ENCODE measurements at regions not wholly inside any gene's neighbourhood (a gene's known extent, or its start where the extent isn't known, plus 50 kb on each side); places are given as distances from the start of the nearest gene placed in this dataset.

GRCh38 chr15:59953392-59953883, 50.7 kb upstream of the FOXB1 start:
- no peak overlapping the region for H3K27ac ChIP-seq (ENCODE audit: low read depth, low read length)
- H3K27me3 ChIP-seq (ENCODE audit: control insufficient read depth, low read length): 0 out of 2 replicates have a peak, but pooled peaks cover 2% of the 10 kb centered on the region
- H3K79me2 ChIP-seq (ENCODE audit: control insufficient read depth, low read length): no peaks in the 10 kb centered on the region
- H3K36me3 ChIP-seq (ENCODE audit: control insufficient read depth, low read length): no peaks in the 10 kb centered on the region
- no peaks in the 10 kb centered on the region for H3K9me3 ChIP-seq (ENCODE audit: control insufficient read depth, insufficient read depth, low read length)
- H3K4me3 ChIP-seq (ENCODE audit: low read length): no peak overlapping the region
- H4K20me1 ChIP-seq (ENCODE audit: control insufficient read depth, insufficient read depth, low read depth, low read length): no peaks in the 10 kb centered on the region
- no peak for TF ChIP-seq EZH2phosphoT487 (IDR thresholded peaks at IDR 0.05; ENCODE audit: borderline replicate concordance, low read length)
- TF ChIP-seq CTCF (IDR thresholded peaks at IDR 0.05; ENCODE audit: low read depth, low read length, poor library complexity, severe bottlenecking): no peak
- H3K9me2 ChIP-seq (replicated peaks; ENCODE audit: control insufficient read depth, low read length): no peaks in the 10 kb centered on the region
- H3F3A ChIP-seq (ENCODE audit: control insufficient read depth, insufficient read depth): no peaks in the 10 kb centered on the region
- no peak overlapping the region for H3K4me2 ChIP-seq (ENCODE audit: low read length)
- H3K4me1 ChIP-seq (ENCODE audit: control insufficient read depth, low read length): no peaks in the 10 kb centered on the region

- Histone ChIP-seq H3K4me2 (ENCODE audit: low read length) (no peak overlapping the region), H3K79me2 (ENCODE audit: control insufficient read depth, low read length) (no peaks in the 10 kb centered on the region)
These were observed 51.2 kb upstream of the FOXB1 start for GRCh38 chr15:59952960-59953359.

GRCh38 chr15:59950603-59951388, 53.3 kb upstream of the FOXB1 start:
- Histone ChIP-seq H3K4me3 (ENCODE audit: low read length) (no peak overlapping the region), H4K20me1 (ENCODE audit: control insufficient read depth, insufficient read depth, low read depth, low read length) (no peaks in the 10 kb centered on the region)
- TF ChIP-seq EZH2phosphoT487 (IDR thresholded peaks at IDR 0.05; ENCODE audit: borderline replicate concordance, low read length): no peak
- no peak for TF ChIP-seq CTCF (IDR thresholded peaks at IDR 0.05; ENCODE audit: low read depth, low read length, poor library complexity, severe bottlenecking)

More at GRCh38 chr15:59952960-59953359, 51.2 kb upstream of the FOXB1 start:
- no peak for TF ChIP-seq EZH2phosphoT487 (IDR thresholded peaks at IDR 0.05; ENCODE audit: borderline replicate concordance, low read length)
- no peak for TF ChIP-seq CTCF (IDR thresholded peaks at IDR 0.05; ENCODE audit: low read depth, low read length, poor library complexity, severe bottlenecking)
- no peaks in the 10 kb centered on the region for H3K36me3 ChIP-seq (ENCODE audit: control insufficient read depth, low read length)
- H3F3A ChIP-seq (ENCODE audit: control insufficient read depth, insufficient read depth): no peaks in the 10 kb centered on the region
- 0 out of 2 replicates have a peak, but pooled peaks cover 2% of the 10 kb centered on the region for H3K27me3 ChIP-seq (ENCODE audit: control insufficient read depth, low read length)
- H3K27ac ChIP-seq (ENCODE audit: low read depth, low read length): no peak overlapping the region
- no peaks in the 10 kb centered on the region for H3K9me2 ChIP-seq (replicated peaks; ENCODE audit: control insufficient read depth, low read length)
- no peaks in the 10 kb centered on the region for H3K9me3 ChIP-seq (ENCODE audit: control insufficient read depth, insufficient read depth, low read length)
- no peaks in the 10 kb centered on the region for H4K20me1 ChIP-seq (ENCODE audit: control insufficient read depth, insufficient read depth, low read depth, low read length)
- H3K4me1 ChIP-seq (ENCODE audit: control insufficient read depth, low read length): no peaks in the 10 kb centered on the region
- H3K4me3 ChIP-seq (ENCODE audit: low read length): no peak overlapping the region

More at GRCh38 chr15:59950603-59951388, 53.3 kb upstream of the FOXB1 start:
- Histone ChIP-seq H3K4me1 (ENCODE audit: control insufficient read depth, low read length) (no peaks in the 10 kb centered on the region), H3K9me3 (ENCODE audit: control insufficient read depth, insufficient read depth, low read length) (no peaks in the 10 kb centered on the region), H3K36me3 (ENCODE audit: control insufficient read depth, low read length) (no peaks in the 10 kb centered on the region), H3K27ac (ENCODE audit: low read depth, low read length) (no peak overlapping the region), H3K79me2 (ENCODE audit: control insufficient read depth, low read length) (no peaks in the 10 kb centered on the region), H3F3A (ENCODE audit: control insufficient read depth, insufficient read depth) (no peaks in the 10 kb centered on the region), H3K9me2 (replicated peaks; ENCODE audit: control insufficient read depth, low read length) (no peaks in the 10 kb centered on the region), H3K27me3 (ENCODE audit: control insufficient read depth, low read length) (0 out of 2 replicates have a peak, but pooled peaks cover 5% of the 10 kb centered on the region), H3K4me2 (ENCODE audit: low read length) (no peak overlapping the region)

Measured in DOHH2 (cell line).